ENCODE measurements at regions not wholly inside any gene's neighbourhood (a gene's known extent, or its start where the extent isn't known, plus 50 kb on each side); places are given as distances from the start of the nearest gene placed in this dataset.
"Not testable (repeated sequence)": the region's sequence is repeated elsewhere in the genome, so short reads cannot be mapped to it uniquely, and the experiment has no call there.

DNA sequence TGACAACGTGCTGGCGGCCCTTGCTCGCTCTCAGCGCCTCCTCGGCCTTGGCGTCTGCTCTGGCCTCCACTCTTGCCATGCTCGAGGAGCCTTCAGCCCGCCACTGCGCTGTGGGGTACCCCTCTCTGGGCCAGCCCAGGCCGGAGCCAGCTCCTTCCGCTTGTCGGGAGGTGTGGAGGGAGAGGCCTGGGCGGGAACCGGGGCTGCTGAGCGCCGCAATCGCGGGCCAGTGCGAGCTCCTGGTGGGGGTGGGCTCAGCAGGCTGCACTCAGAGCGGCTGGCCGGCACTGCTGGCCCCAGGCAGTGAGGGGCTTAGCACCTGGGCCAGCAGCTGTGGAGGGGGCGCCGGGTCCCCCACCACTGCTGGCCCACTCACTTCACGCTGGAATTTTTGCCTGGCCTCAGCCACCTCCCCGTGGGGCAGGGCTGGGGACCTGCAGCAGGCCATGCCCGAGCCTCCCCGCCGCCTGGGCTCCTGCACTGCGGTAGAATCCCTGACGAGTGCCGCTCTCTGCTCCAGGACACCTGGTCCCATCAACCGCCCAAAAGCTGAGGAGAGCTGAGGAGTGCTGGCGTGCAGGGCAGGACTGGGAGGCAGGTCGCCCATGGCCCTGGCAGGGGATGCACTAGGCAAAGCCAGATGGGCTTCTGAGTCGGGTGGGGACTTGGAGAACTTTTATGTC is 372.2 kb upstream of the NRG3 start:
- no peaks in the 10 kb centered on the region for H3K9me3 Mint-ChIP-seq

DNA sequence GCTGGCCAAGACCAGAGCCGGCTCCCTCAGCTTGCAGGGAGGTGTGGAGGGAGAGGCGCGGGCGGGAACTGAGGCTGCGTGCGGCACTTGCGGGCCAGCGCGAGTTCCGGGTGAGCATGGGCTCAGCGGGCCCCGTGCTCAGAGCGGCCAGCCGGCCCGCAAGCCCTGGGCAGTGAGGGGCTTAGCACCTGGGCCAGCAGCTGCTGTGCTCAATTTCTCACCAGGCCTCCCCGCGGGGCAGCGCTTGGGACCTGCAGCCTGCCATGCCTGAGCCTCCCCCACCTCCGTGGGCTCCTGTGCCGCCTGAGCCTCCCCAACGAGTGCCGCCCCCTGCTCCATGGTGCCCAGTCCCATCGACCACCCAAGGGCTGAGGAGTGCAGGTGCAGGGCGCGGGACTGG is 369.2 kb upstream of the NRG3 start:
- H3K27ac Mint-ChIP-seq, H3K4me3 Mint-ChIP-seq: not testable (repeated sequence)

More for the DNA sequence above, 372.2 kb upstream of the NRG3 start:
- DNase-seq (ENCODE audit: extremely low spot score, unreplicated experiment) = no peak
- no peaks in the 10 kb centered on the region for H3K27me3 Mint-ChIP-seq
- H3K4me3 Mint-ChIP-seq = no peak overlapping the region
- no peaks in the 10 kb centered on the region for H3K36me3 Mint-ChIP-seq
- H3K27ac Mint-ChIP-seq = no peak overlapping the region
- no peaks in the 10 kb centered on the region for H3K4me1 Mint-ChIP-seq (ENCODE audit: unreplicated experiment)
- TF ChIP-seq, protein P1, sequence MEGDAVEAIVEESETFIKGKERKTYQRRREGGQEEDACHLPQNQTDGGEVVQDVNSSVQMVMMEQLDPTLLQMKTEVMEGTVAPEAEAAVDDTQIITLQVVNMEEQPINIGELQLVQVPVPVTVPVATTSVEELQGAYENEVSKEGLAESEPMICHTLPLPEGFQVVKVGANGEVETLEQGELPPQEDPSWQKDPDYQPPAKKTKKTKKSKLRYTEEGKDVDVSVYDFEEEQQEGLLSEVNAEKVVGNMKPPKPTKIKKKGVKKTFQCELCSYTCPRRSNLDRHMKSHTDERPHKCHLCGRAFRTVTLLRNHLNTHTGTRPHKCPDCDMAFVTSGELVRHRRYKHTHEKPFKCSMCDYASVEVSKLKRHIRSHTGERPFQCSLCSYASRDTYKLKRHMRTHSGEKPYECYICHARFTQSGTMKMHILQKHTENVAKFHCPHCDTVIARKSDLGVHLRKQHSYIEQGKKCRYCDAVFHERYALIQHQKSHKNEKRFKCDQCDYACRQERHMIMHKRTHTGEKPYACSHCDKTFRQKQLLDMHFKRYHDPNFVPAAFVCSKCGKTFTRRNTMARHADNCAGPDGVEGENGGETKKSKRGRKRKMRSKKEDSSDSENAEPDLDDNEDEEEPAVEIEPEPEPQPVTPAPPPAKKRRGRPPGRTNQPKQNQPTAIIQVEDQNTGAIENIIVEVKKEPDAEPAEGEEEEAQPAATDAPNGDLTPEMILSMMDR (conservative IDR thresholded peaks at IDR 0.05) = no peak

DNA sequence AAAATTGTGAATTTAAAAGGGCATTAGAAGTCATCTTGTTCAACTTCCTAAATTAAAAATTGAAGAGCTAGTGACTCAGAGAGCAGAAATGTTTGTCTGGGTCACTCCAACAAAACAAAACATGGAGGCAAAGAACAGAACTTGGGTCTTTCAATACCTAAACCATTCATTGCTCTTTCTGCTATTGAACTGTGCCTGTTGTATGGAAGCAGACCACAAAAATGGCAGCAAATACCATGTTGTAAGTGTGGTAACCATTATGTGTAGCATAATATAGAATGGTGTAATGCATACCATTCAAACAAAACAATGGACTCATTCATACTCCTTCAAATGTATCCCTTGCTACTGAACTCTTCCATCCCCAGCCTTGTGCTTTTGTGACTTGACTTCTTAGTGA is 360.2 kb upstream of the NRG3 start:
- no peak for DNase-seq (ENCODE audit: extremely low spot score, unreplicated experiment)
- peaks cover 6% of the 10 kb centered on the region for H3K9me3 Mint-ChIP-seq
- H3K36me3 Mint-ChIP-seq = no peaks in the 10 kb centered on the region
- TF ChIP-seq, protein P1 (conservative IDR thresholded peaks at IDR 0.05) = no peak
- no peak overlapping the region for H3K27ac Mint-ChIP-seq
- no peaks in the 10 kb centered on the region for H3K27me3 Mint-ChIP-seq
- no peak overlapping the region for H3K4me3 Mint-ChIP-seq
- H3K4me1 Mint-ChIP-seq (ENCODE audit: unreplicated experiment) = no peaks in the 10 kb centered on the region

More for the DNA sequence above, 369.2 kb upstream of the NRG3 start:
- H3K27me3 Mint-ChIP-seq; H3K4me1 Mint-ChIP-seq (ENCODE audit: unreplicated experiment); DNase-seq (ENCODE audit: extremely low spot score, unreplicated experiment); H3K9me3 Mint-ChIP-seq; H3K36me3 Mint-ChIP-seq: not testable (repeated sequence)

DNA sequence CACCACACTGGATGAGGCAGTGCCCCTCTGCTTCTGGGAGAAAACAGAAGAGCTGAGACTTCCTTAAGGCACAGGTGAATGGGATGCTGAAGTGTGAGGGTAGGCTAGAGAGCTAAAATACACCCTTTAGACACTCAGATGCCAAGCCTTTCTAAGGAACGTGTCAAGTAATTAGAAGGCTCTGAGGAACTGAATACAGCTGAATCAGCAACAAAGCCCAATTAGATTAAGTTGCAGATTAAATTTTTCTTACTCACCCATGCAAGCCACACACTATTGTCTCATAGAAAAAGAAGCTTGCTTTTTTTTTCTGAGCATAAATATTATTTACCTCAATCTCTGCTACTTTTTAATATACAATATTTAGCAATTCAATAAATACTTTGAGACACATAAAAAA is 354.3 kb upstream of the NRG3 start:
- no peaks in the 10 kb centered on the region for H3K4me1 Mint-ChIP-seq (ENCODE audit: unreplicated experiment)
- H3K9me3 Mint-ChIP-seq = no peaks in the 10 kb centered on the region
- no peak overlapping the region for H3K4me3 Mint-ChIP-seq
- TF ChIP-seq, protein P1 (conservative IDR thresholded peaks at IDR 0.05) = no peak
- H3K36me3 Mint-ChIP-seq = no peaks in the 10 kb centered on the region
- no peak overlapping the region for H3K27ac Mint-ChIP-seq
- DNase-seq (ENCODE audit: extremely low spot score, unreplicated experiment) = no peak
- H3K27me3 Mint-ChIP-seq = no peaks in the 10 kb centered on the region

DNA sequence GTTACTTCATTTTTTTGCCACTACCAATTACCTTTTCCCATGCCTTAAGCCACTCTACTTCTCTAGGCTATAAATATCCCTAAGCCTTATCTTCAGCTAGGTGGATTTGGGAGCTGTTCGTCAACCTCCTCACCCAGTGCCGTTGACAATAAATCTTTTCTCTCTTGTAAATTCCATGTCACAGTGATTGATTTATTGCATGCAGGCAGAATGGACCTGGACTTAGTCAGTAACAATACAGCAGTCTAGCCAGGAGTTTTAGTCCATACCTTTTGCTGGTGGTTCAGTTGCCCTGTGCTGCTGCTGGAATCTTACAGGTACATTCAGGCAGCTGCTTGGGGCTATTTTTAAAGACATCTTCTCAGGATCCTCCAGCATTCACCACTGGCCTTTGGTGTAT is 350.5 kb upstream of the NRG3 start:
- TF ChIP-seq, protein P1 (conservative IDR thresholded peaks at IDR 0.05) = no peak
- Mint-ChIP-seq H3K4me1 (ENCODE audit: unreplicated experiment) (no peaks in the 10 kb centered on the region), H3K36me3 (no peaks in the 10 kb centered on the region), H3K27me3 (no peaks in the 10 kb centered on the region), H3K4me3 (no peak overlapping the region), H3K27ac (no peak overlapping the region), H3K9me3 (peaks cover 7% of the 10 kb centered on the region)
- DNase-seq (ENCODE audit: extremely low spot score, unreplicated experiment) = no peak

DNA sequence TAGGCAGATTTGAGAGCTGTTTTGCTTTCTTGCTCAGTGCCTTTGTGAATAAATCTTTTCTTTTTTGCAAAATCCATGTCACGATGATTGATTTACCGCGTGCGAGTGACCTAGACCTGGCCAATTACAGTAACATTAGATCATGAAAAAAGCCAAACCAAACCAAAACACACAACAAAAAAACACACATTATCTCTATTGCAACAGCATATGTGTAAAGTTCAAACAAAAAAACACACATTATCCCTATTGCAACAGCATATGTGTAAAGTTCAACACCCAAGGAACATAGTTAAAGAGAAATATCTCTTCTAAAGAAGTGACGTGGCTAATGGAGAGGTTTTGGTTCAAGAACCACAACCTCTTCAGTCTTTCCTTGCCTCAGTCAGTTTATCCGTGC is 342.6 kb upstream of the NRG3 start:
- Mint-ChIP-seq H3K4me1 (ENCODE audit: unreplicated experiment) (no peaks in the 10 kb centered on the region), H3K4me3 (no peak overlapping the region), H3K36me3 (no peaks in the 10 kb centered on the region), H3K27me3 (no peaks in the 10 kb centered on the region), H3K9me3 (peaks cover 7% of the 10 kb centered on the region), H3K27ac (no peak overlapping the region)
- no peak for DNase-seq (ENCODE audit: extremely low spot score, unreplicated experiment)
- TF ChIP-seq, protein P1 (conservative IDR thresholded peaks at IDR 0.05) = no peak

All from type B pancreatic cell (in vitro differentiated cells).